Neuronal stem cell (in vitro differentiated cells): ENCODE measurements at regions not wholly inside any gene's neighbourhood (a gene's known extent, or its start where the extent isn't known, plus 50 kb on each side); places are given as distances from the start of the nearest gene placed in this dataset.

Experiments
- DNase-seq: peaks from one replicate; pipeline ENCODE4 v3.0.0-alpha.2; 2013; ENCODE audit warnings: low spot score
- H2AFZ ChIP-seq: one replicate; pipeline ENCODE4 v1.6.1; 2013; ENCODE audit warnings: mild to moderate bottlenecking, low read length, inconsistent platforms
- H2AK5ac ChIP-seq: 2 replicates; pipeline ENCODE4 v1.6.1; 2013; ENCODE audit warnings: low read depth, mild to moderate bottlenecking, inconsistent platforms, low read length, moderate library complexity, mixed read lengths
- H2BK120ac ChIP-seq: 2 replicates; pipeline ENCODE4 v1.6.1; 2013; ENCODE audit warnings: low read depth, mild to moderate bottlenecking, inconsistent platforms, low read length, moderate library complexity, mixed read lengths
- H2BK12ac ChIP-seq: one replicate; pipeline ENCODE4 v1.6.1; 2013; ENCODE audit warnings: low read length, inconsistent platforms
- H2BK15ac ChIP-seq: 2 replicates; pipeline ENCODE4 v1.6.1; 2013; ENCODE audit warnings: mild to moderate bottlenecking, low read length, inconsistent platforms, mixed read lengths
- H2BK5ac ChIP-seq: one replicate; pipeline ENCODE4 v1.6.1; 2013; ENCODE audit warnings: inconsistent platforms, mild to moderate bottlenecking, low read length, moderate library complexity
- H3K14ac ChIP-seq: one replicate; pipeline ENCODE4 v1.6.1; 2013; ENCODE audit warnings: low read length, inconsistent platforms
- H3K18ac ChIP-seq: 2 replicates; pipeline ENCODE4 v1.6.1; 2013; ENCODE audit warnings: low read length, inconsistent platforms
- H3K23ac ChIP-seq: 2 replicates; pipeline ENCODE4 v1.6.1; 2013; ENCODE audit warnings: low read depth, mild to moderate bottlenecking, mixed read lengths, low read length, inconsistent platforms; ENCODE audit not compliant: poor library complexity
- H3K27ac ChIP-seq: replicated peaks from 3 replicates; pipeline ENCODE4 v1.5.1; 2013; ENCODE audit warnings: low read length, inconsistent platforms
- H3K27me3 ChIP-seq, 3 experiments: 2 replicates each; pipeline ENCODE4 v1.6.1; 2013; ENCODE audit warnings: low read length in 3 of 3, mild to moderate bottlenecking in 2 of 3, inconsistent platforms in 1 of 3, low read depth in 1 of 3, mixed read lengths in 1 of 3, moderate library complexity in 1 of 3; ENCODE audit not compliant: control insufficient read depth in 3 of 3, insufficient read depth in 3 of 3
- H3K36me3 ChIP-seq, 2 donors: replicated peaks in 1 of 2; 2 replicates each; pipeline ENCODE4 v1.6.1; 2013; ENCODE audit warnings: low read length in 2 of 2; ENCODE audit not compliant: control insufficient read depth in 2 of 2, insufficient read depth in 2 of 2
- H3K4ac ChIP-seq: 2 replicates; pipeline ENCODE4 v1.6.1; 2013; ENCODE audit warnings: inconsistent platforms, mild to moderate bottlenecking, low read length, moderate library complexity
- H3K4me1 ChIP-seq, 2 donors: 1 replicate in 1 of 2; 2 replicates in 1 of 2; pipeline ENCODE4 v1.6.1; 2013; ENCODE audit warnings: low read length in 2 of 2, low read depth in 1 of 2; ENCODE audit not compliant: control insufficient read depth in 2 of 2, insufficient read depth in 1 of 2
- H3K4me2 ChIP-seq: one replicate; pipeline ENCODE4 v1.6.1; 2013; ENCODE audit warnings: mild to moderate bottlenecking, low read length, inconsistent platforms; ENCODE audit not compliant: insufficient read depth, poor library complexity, severe bottlenecking
- H3K4me3 ChIP-seq, 2 donors: 2 replicates each; pipeline ENCODE4 v1.5.1; 2013; ENCODE audit warnings: low read length in 2 of 2, mild to moderate bottlenecking in 2 of 2, inconsistent platforms in 1 of 2, moderate library complexity in 1 of 2
- H3K79me1 ChIP-seq: one replicate; pipeline ENCODE4 v1.6.1; 2013; ENCODE audit warnings: low read depth, mild to moderate bottlenecking, inconsistent platforms, low read length, moderate library complexity
- H3K9ac ChIP-seq: one replicate; pipeline ENCODE4 v1.6.1; 2013; ENCODE audit warnings: mild to moderate bottlenecking, low read depth, low read length, inconsistent platforms; ENCODE audit not compliant: poor library complexity
- H3K9me3 ChIP-seq, 2 donors: replicated peaks in 1 of 2; 2 replicates each; pipeline versions ENCODE3 to v1.6.1; 2013; ENCODE audit warnings: low read length in 2 of 2, mild to moderate bottlenecking in 2 of 2, inconsistent platforms in 1 of 2, low read depth in 1 of 2, mixed read lengths in 1 of 2, moderate library complexity in 1 of 2; ENCODE audit not compliant: control insufficient read depth in 2 of 2, insufficient read depth in 1 of 2
- H4K8ac ChIP-seq: one replicate; pipeline ENCODE4 v1.6.1; 2013; ENCODE audit warnings: low read depth, mild to moderate bottlenecking, inconsistent platforms, low read length, moderate library complexity
- H4K91ac ChIP-seq: one replicate; pipeline ENCODE4 v1.6.1; 2013; ENCODE audit warnings: low read length, low read depth, mild to moderate bottlenecking, inconsistent platforms; ENCODE audit not compliant: poor library complexity
- WGBS, 2 donors: extraction: QIAGEN DNeasy Blood & Tissue Kit; methylation state at CpG; one replicate each; pipeline ENCODE4 v1.1.7; 2013; ENCODE audit warnings: missing lambda C conversion rate in 2 of 2, mixed read lengths in 1 of 2; ENCODE audit not compliant: insufficient read length in 2 of 2, insufficient replicate concordance in 1 of 2; ENCODE audit errors: extremely low coverage in 2 of 2; 5-methylcytosine and 5-hydroxymethylcytosine counted together

DNA sequence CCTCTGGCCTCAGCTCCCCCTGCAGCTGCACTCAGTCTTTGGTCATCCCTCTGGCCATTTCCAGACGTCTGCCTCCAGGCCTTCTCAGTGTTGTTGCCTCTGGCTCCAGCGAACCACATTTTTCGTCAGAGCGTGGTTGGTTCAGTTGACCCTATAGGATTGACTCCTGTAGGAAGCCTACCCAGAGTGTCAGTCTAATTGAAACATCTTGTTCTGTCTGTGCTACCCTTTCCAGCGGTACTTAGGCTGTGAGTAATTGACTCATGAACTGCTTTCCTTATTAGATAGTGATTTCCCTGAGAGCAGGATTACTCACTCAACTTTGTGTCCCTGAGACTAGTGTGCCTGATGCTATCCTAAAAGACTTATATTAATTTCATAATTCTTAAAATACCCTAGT, 373.2 kb downstream of the ATP23 start:
- WGBS, 2 donors = no CpG with 5 or more reads among the region's 5 CpGs
- peaks cover 1 to 2% of the 10 kb centered on the region in 2 donors for H3K4me1 ChIP-seq
- no peak overlapping the region for H3K18ac ChIP-seq
- H3K4me2 ChIP-seq = no peak overlapping the region
- H2AK5ac ChIP-seq = no peak overlapping the region
- H3K4ac ChIP-seq = no peak overlapping the region
- no peak overlapping the region for H2BK5ac ChIP-seq
- H3K27me3 ChIP-seq = no peaks in the 10 kb centered on the region
- H3K9me3 ChIP-seq = no peaks in the 10 kb centered on the region
- no peak overlapping the region for H3K27ac ChIP-seq
- H4K91ac ChIP-seq = no peak overlapping the region
- no peak for DNase-seq
- no peaks in the 10 kb centered on the region for H3K36me3 ChIP-seq
- no peaks in the 10 kb centered on the region for H3K79me1 ChIP-seq
- H2AFZ ChIP-seq = no peak overlapping the region
- H2BK15ac ChIP-seq = no peak overlapping the region
- no peak overlapping the region for H3K14ac ChIP-seq
- no peak overlapping the region for H2BK12ac ChIP-seq
- H4K8ac ChIP-seq = no peak overlapping the region
- no peak overlapping the region for H3K23ac ChIP-seq
- H3K9ac ChIP-seq = no peak overlapping the region
- H3K4me3 ChIP-seq = no peak overlapping the region
- no peak overlapping the region for H2BK120ac ChIP-seq

- no peak overlapping the region for H4K8ac ChIP-seq
- H3K4me2 ChIP-seq = no peak overlapping the region
- H3K9ac ChIP-seq = no peak overlapping the region
- H3K9me3 ChIP-seq = no peaks in the 10 kb centered on the region
- no peak overlapping the region for H2AFZ ChIP-seq
- H3K27me3 ChIP-seq = no peaks in the 10 kb centered on the region
- H3K4me1 ChIP-seq = peaks cover 0 to 2% of the 10 kb centered on the region in 2 donors
- no peak overlapping the region for H2BK12ac ChIP-seq
- no peak overlapping the region for H2BK5ac ChIP-seq
- H3K4ac ChIP-seq = no peak overlapping the region
- H4K91ac ChIP-seq = no peak overlapping the region
- no peak for DNase-seq
- H3K23ac ChIP-seq = no peak overlapping the region
- WGBS, 2 donors = no CpG with 5 or more reads among the region's 2 CpGs
- no peak overlapping the region for H3K18ac ChIP-seq
- H2BK120ac ChIP-seq = no peak overlapping the region
- H3K79me1 ChIP-seq = no peaks in the 10 kb centered on the region
- no peak overlapping the region for H3K4me3 ChIP-seq
- H3K27ac ChIP-seq = no peak overlapping the region
- H3K36me3 ChIP-seq = no peaks in the 10 kb centered on the region
- H2AK5ac ChIP-seq = no peak overlapping the region
- no peak overlapping the region for H3K14ac ChIP-seq
- H2BK15ac ChIP-seq = no peak overlapping the region
Observed at GRCh38 chr12:58316926-58317325, 375.6 kb downstream of the ATP23 start.

DNA sequence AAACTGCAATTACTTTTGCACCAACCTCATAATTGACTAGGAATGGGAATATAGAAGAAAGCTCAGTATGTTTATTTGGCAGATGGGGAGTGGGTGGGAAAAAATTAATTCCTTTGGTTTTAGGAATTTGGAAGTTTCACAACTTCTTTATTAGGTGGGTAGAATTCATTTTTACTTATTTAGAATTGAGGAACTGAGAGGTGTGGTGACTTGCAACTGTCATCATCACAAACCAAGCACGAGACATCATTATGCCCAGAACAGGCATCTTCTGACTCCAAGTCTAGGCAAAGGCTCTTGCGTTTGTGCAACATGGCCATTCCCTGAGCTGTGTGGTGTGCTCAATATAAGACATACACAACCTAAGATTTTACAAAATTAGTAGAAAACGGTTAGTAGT, 380.0 kb downstream of the ATP23 start:
- Histone ChIP-seq H4K91ac (no peak overlapping the region), H3K36me3 (no peaks in the 10 kb centered on the region), H3K4ac (no peak overlapping the region), H3K27ac (no peak overlapping the region), H3K4me2 (no peak overlapping the region), H4K8ac (no peak overlapping the region), H3K9ac (no peak overlapping the region), H2BK15ac (no peak overlapping the region), H3K9me3 (no peaks in the 10 kb centered on the region), H3K4me3 (no peak overlapping the region), H3K79me1 (no peaks in the 10 kb centered on the region), H3K18ac (no peak overlapping the region), H3K23ac (no peak overlapping the region), H2AK5ac (no peak overlapping the region), H3K14ac (no peak overlapping the region), H2BK12ac (no peak overlapping the region), H2AFZ (no peak overlapping the region), H2BK5ac (no peak overlapping the region), H3K4me1 (no peaks in the 10 kb centered on the region), H2BK120ac (no peak overlapping the region), H3K27me3 (no peaks in the 10 kb centered on the region)
- no CpG with 5 or more reads among the region's 3 CpGs for WGBS, 2 donors
- no peak for DNase-seq

DNA sequence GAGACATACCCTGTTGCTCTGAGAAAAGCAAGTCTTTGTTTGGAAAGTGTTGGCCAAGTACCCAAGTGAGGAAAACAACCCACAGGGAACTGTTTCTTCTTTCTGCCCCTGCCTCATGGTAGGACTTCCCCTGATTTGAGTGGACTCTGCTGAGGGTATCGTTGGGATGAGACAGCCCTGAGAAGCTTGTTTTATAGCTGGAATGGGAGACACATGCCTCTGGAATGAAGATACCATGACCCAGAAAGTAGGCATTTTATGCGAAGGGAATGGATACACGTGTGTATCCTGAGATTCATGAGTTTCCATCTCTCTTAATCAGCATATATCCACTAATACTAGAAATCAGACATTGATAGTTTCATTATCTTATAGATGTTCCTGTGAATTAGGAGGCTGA, 382.3 kb downstream of the ATP23 start:
- DNase-seq = no peak
- Histone ChIP-seq H4K8ac (no peak overlapping the region), H3K27ac (no peak overlapping the region), H2BK15ac (no peak overlapping the region), H3K18ac (no peak overlapping the region), H2AFZ (no peak overlapping the region), H3K9ac (no peak overlapping the region), H3K4me1 (no peaks in the 10 kb centered on the region), H3K36me3 (no peaks in the 10 kb centered on the region), H3K79me1 (no peaks in the 10 kb centered on the region), H3K14ac (no peak overlapping the region), H4K91ac (no peak overlapping the region), H2AK5ac (no peak overlapping the region), H3K4me2 (no peak overlapping the region), H2BK120ac (no peak overlapping the region), H3K9me3 (no peaks in the 10 kb centered on the region), H3K27me3 (no peaks in the 10 kb centered on the region), H3K4me3 (no peak overlapping the region), H3K23ac (no peak overlapping the region), H3K4ac (no peak overlapping the region), H2BK12ac (no peak overlapping the region), H2BK5ac (no peak overlapping the region)
- no CpG with 5 or more reads among the region's 3 CpGs for WGBS, 2 donors
